Stimulated activated CD8-positive, alpha-beta memory T cell treated with anti-CD3 and anti-CD28 coated beads, Interleukin-7, amount 100 ng/mL, for 4 hours (primary cell): ENCODE measurements at regions not wholly inside any gene's neighbourhood (a gene's known extent, or its start where the extent isn't known, plus 50 kb on each side); places are given as distances from the start of the nearest gene placed in this dataset.
A peak's percentile ranks its signal among the peaks of the same experiment; 100 is the strongest.

ENCODE experiments used
- DNase-seq, 2 donors: peaks; one replicate each; pipeline ENCODE4 v3.0.0-alpha.2; 2020; ENCODE audit warnings: low read depth in 2 of 2

DNA sequence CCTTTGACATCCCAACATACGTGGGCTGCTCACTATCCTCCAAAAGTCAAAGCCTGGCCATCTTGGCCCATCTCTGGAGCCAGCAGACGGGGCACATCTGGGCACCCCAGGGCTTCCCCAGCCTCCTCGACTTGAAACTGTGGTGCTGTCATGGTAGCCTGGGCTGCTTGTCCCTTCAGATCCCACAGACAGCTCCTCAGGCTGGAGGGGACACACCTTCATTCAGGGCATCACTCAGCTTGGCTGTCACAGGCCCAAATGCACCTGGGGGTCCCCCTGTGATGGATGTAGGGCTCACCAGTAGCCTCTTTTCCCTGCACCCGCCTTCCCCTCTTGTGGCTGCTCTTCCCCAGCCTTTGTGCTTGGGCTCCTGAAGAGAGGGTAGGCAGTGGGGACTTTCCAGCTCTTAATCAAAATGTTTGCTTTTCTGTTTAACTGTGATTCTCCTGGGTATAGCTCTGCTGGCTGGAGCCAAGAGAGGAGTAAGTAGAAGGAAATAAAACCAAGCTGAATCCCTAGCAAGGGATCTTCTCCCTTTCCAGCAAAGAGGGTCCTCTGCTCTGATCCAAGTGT is 92.3 kb downstream of the GYPC start:
- no peak for DNase-seq

DNA sequence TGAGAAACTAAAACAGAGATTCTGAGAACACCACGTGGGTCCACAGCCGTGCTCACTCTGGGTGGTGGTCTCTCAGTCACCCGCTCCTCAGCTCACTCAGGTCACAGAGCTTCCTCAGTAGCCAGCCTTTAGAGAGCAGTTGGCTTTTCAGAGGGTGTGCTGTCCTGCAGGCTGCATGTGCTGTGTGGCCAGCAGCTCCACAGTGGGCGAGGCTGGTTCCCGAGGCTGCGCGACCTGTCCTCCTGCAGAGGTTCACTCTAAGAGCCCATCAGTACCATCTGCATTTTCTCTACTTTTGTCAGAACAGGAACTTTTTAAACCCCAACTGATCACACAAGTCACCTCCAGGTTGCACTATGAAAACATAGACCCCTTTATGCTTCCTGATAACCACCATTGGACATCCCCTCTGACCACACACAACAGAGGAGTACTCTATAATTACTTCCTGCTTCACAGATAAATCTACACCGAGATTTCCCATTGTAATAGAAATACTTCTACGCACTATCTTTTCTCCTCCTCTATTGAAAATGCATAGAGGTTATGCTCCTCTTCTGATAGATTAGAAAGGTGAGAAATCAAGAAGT is 93.1 kb downstream of the GYPC start:
- no peak for DNase-seq

DNA sequence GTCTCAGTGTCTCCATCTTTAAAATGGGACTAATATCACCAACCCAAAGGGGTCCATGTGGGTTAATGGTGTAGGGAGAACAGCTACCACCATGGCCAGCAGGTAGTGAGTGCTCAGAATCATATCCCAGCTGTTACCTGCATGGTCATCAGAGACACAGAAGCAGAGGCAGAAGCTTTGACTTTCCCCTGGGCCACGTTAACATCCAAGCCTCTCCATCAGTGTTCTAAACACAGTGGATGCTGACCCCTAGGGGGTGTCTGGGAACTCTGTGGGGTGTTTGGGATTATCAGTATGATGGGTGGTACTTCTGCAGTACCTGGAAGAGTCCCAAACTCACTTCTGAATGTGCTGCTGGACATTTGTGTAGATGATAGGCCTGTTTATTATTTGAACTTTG is 93.6 kb downstream of the GYPC start:
- no peak for DNase-seq

DNA sequence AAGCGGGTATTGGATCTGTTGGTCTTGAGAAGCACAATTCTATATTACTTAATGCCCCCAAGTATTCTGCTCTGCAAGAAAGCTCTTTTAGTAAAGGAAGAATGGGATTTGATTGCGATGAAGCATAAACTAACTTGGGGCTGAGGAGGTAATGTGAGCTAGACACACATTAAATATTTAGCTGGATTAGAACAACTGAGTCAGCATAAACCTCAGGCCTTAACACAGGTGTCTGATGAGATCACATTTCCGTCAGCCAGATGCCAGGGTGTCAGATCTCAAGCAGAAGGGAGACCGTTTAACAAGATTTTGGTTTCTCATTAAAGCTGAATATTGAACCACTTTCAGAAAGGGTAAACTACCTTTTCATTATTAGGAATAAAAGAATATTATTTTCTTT is 94.5 kb downstream of the GYPC start:
- no peak for DNase-seq

DNA sequence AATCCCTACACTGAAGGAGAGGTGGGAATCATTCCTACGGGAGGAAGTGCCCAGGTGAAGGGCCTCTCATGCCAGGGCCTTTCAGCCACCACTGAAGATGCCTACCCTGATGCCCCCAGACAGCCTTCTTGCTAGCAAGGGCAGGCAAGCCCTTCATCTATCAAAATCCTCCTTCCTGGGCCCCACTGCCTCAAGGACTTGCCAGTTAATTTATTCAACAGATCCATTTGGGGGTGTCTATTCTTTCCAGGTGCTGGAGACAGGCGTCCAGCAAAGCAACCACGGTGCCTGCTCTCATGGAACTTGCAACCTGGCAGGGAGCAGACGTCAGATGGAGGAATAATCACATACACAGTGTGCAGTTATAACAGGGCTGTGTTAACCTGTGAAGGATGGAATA is 95.5 kb downstream of the GYPC start:
- no peak for DNase-seq

DNA sequence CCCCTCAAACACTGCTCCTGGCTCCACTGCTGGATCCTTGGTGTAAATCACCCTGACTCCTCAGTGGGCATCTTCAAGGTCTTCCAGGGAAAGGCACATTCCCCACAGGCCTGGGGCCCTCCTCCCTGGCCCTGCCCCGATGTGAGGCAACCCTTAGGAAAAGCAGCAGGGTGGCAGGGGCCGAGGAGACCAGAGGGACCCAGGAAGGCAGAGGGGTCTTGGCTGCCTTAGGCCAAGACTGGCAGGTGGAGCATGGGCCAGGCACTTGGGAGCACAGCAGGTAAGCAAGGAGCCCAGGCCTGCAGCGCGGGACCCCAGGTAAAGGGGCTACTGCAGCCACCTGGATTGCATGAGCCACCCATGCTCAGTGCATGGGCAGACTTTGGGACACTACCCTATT is 96.9 kb downstream of the GYPC start:
- DNase-seq, result no peak

DNA sequence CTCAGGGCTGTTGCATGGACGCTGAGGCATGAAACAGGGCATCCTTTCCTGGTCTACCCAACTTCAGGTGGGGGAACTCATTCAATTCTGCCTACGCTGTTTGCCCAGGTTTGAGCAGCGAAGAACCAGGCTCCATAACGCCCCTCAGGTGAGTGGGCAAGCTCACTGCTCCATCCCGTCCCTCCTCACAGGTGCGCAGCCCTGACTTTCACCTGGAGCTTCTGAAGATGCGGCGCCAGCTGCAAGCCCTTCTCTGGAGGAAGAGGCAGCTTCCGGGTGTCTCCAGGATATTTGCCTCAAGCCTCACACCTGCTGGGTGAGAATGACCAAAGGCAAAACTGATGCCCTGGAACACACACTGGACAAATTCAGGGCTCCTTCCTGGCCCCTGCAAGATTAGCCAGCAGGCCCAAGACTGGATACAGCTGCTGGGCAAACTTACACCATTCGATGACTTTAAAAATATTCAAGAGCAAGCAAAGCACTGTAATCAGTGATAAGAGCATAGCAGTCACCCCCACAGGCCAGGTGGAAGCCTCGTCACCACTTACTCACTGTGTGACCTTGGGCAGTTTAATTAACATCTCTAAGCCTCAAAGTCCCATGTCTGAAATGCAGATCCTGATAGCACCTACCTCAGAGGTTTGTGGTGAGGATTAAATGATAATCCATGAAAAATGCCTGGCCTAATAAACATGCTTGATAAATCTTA is 97.7 kb downstream of the GYPC start:
- DNase-seq, result no peak

DNA sequence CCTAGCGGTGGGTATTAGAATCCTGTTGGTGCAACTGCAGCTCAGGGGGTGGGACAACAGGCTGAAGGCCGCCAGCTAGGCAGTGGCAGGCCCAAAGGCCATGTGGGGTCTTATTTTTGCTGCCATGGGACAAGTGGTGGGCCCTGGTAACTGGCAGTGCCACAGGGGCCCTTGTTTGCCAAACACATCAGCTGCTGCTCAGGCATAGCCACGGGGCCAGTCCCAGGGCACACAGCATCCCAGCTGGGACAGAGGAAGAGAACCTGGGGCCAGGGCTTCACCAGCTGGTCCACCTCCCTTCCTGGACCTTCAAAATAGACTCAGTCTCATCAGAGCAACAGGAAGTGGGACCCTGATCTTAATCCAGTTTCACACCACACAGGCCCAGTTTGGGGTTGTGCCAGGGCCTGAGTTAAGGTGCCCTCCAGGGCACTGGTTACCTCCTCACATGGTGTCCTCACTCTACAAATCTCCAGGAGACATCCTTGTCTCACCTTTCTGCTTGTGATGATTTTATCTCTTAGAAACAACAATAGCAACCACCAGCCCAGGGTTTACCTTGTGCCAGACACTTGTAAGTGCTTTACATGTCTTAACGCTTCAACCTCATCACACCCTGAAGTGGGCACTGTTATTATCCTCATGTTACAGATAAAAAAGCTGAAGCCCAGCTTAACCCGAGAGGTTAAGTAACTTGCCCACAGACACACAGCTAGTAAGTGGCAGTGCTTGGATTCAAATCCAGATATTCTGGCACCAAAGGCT is 98.5 kb downstream of the GYPC start:
- DNase-seq, result no peak

DNA sequence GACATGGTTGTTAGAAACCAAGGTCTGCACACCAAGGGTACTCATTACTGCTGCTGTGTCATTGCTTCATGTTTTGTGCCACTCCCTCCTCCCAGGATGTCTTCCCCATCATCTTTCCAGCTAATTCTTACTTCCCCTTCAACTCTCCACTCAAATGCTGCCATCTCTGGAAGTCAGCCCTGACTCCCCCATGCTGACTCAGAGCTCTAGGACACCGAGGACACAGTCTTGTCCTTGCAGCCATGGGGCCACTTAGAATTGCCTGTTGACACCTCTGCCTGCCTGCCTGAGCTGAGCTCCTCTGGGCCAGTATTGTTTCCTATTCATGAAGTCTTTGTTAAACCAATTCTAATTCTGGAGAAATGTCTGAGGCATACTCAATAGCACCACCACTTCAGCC is 100.2 kb downstream of the GYPC start:
- DNase-seq, result no peak

DNA sequence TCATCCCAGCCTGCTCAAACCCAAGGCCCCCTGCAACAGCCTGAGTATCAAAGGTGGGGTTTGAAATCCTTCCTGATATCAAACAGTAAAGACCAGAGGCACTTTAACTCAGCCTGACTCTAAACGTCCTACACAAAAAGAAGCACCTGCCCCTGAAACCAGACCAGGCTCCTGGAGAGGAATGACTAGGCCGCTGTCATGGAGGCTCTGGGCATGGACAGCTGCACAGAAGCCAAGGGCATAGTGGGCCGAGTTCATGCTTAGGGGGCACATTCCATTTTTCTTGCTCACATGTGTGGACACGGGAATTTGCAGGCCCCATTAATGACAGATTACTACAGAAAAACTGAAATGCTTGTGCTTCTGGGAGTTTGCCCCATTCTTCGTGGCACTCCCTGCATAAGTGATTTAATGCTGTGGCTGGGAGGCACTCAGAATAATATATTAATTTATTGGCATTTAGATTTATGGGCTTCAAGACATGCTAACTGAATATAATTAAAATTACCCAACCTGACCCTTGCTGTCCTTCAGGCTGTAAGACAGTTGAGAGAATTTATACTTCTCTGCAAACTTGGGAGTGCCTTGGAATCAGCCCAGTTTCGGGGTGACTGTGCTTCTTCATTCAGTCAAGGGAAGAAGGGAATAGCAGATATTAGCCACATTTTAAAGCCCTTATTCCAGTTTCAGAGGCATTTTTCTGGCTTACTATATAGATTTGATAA is 105.5 kb downstream of the GYPC start:
- no peak for DNase-seq

DNA sequence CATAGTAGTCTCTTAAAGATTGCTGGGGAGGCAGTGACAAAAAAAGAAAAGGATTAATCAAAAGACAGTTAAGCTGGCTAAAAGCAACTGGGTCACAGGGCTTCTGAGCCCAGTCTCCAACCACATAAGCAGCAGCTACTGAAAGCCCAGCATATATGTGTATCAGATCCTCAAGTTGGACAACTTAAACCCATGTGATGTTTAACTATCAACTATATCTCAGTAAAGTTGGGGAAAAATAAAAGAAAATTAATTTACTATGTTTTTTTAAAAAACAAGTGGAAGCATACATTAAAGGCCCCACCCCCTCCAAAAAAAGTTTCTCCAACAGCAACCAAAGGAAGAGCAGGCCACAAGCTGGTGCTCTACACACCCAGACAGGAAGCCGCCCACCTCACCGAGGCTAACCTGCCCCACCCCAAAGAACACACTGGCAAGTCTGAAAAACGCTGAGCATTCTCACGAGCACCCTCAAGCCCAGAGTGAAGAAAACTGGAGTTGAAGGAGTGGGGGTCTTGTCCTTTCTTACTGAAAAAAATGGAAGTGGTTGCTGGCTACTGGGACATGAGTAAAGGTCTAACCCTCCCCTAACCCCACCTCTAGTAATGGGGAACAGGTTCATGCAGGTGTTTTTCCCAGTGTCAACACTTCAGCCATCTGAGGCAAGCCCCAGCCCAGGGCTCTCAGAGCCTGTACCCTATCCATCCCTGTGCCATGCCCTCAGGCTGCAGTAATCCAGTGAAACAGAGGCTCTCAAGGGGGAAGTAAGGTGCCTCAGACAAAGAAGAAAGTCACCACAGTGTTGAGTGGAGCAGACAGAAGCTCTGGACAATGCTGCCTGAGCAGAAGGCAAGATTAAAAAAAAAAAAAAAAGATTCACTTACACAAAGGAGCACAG is 106.3 kb downstream of the GYPC start:
- DNase-seq, result peak; percentile 35 to 45

DNA sequence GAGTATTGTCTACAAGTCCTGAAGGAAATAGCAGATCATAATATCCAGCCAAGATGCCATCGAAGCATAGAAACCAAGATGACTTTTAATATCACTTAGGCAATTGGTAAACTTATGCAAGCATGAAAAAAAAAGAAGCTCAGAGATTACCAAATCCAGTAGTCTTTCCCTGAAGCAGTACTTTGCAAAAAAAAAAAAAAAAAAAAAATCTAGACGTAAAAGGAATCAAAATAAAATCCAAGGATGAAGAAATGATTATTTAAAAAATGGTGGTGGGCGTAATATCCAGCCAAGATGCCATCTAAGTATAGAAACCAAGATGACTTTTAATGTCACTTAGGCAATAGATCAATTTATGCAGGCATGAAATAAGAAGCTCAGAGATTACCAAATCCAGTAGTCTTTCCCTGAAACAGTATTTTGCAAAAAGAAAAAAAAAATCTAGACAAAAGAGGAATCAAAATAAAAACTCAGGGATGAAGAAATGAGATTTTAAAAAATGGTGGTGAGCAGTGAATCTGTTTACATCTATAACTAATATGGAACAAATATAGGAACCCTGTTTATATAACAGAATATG is 108.8 kb downstream of the GYPC start:
- DNase-seq, result no peak

DNA sequence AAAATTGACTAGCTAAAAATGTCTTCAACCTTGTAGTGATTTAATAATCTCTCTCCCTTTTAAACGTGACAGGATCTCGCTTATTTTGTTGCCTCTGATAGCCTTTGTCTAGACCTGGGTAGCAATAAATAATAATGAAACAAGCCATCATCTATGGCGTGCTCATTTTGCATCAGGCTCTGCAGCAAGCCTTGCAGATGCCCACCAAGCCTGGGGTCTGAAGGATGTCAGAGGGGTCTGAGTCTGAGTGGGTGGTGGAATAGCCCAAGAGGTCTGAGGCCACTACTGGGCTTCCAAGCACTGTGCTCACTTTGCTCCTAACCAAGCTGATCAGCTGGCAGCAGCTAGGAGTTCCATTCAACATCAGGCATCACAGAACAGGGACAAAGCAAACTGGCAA is 109.4 kb downstream of the GYPC start:
- DNase-seq, result no peak

DNA sequence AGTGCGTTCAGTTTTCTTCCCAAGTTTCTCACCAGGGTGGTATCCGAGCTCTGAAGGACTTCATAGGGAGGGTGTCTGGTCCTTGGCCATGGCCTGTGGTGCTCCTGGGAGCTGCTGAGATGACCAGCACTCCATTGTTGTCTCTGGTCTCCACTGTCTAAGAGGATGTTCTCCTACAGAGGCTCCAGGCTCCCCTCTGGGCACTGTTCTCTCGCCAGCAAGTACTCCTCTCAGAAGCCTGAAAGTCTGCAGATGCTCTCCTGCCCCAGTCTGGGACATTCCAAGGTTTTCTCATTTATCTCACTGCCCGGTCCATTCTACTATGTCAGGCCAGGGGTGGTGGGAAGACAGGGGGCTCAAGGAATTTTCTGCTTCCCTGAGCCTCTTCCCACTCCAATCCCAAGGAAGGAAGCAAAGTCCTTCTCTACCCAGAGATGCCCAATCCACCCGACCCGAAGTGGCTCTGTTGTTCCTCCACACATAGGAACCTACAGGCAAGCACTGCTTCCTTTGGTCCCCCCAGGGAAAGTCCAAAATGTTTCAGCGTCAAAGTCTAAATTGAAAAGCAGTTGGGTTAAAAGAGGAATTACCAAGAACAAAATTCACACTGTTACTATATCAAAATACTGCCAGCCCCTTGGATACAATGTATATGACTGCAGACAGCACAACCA is 110.5 kb downstream of the GYPC start:
- DNase-seq, result no peak

DNA sequence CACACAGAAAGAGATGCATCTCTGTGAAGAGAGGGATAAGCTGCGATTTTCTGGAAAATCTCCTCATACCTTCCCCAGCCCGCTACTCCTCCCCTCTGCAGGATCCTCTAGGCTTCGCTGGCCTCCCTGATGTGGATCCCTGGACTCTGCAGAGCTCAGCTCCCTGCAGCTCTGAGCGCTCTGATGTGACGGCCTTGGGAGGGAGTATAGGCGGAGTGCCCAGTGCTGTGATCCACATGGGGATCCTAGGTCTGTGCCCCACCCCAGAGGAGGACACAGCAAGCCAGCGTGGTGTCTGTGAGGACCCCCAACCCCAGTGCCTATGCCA is 111.0 kb downstream of the GYPC start:
- DNase-seq, result no peak

DNA sequence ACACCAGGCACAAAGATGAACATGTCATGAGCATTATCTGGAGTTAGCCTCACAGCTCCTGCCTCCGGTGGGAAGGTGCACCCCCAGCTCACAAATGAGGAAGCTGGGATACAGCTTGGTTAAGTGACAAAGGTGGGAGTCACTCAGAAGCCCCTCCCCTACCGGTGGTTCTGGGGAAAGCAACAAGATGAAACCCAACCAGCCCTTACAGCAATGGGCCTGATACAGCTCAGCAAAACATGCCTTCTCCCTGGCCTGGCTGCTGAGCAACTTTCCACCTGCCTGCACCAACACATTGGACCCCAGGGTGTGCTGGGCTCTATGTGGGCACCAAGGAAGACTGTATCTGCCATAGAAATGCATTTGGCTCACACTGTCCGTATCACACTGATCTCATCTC is 113.2 kb downstream of the GYPC start:
- no peak for DNase-seq

DNA sequence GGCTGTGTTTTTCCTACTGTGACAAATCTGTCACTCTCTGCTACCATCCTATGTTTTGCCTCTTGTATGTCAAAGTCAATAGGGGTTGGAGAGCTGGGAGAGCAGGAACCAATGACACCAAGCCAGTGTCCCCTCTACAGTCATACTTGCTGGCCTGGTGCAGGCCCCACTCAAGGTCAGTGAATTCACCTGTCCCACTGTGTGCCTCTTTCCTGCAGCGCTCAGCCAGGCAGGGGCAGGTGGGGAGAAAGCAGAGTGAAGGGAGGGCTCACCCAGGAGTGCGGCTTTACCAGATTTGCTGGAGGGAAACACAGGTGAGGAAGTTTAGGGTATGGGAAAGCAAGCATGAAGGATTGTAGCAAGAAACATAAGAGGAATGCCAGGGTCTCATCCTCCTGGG is 114.5 kb downstream of the GYPC start:
- DNase-seq, result no peak

DNA sequence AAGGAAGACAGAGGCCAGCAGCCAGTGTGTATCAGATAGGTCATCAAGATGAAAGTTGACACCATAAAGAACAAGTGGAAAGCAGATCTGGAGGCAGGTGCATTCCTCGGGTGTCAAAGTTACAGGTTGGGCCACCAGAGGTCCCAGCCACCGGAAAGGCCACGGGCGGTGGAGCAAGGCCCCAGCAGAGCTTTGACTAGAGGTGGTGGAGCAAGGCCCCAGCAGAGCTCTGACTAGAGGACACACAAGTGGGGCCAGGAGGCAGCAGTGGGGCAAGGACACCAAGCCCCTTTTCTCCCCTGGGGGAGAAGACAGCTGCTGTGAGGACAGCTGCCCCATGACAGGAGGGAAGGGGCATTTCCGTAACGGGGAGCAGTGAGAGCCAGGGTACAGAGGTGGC is 115.1 kb downstream of the GYPC start:
- no peak for DNase-seq

DNA sequence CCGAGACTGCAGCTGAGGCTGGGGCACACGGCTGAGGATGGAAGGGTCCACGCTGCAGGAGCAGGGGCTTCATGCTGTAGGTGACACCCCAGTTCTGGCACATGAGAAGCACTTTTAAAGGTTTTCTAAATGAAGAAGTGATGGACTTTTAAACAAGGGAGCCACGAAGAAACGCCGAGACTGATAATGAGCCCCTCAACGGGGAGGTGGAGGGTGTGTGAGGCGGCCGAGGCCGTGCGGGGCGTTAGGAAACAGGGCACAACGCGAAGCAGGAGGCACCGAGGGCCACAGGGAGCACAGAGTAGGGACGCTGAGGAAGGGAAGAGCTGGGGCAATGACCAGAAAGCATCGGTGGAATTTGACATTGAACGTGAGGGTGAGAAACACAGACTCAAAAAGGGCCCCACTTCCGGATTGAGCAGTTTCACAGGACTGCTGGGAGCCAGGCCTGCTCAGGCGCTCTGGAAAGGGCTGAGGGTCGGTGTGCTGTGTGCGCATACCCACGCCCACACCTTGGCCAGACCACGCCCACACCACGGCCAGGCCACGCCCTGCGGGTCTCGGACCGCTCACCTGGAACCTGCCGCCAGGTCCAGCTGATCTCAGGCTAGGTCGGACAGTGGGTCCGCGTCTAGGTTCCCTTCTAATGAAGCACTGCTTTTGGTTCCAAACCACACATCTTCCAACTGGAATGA is 115.7 kb downstream of the GYPC start:
- no peak for DNase-seq

DNA sequence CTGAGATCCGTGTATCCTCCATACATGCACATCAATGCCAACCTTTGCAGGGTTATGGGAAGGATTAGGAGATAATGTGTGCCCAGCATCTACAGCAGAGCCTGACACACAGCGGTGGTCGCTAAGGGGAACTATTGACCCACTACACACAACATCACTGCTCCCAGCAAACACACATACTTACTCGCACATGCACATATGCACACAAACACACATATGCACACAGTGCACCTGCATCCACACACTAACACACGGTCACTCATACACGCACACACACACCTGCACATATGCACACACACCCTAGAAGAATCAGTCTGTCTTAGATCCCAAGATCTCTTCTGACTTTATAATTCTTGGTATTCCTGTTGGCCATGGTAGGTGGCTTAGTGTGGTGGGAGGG is 118.3 kb downstream of the GYPC start:
- no peak for DNase-seq
